ENCODE measurements at regions not wholly inside any gene's neighbourhood (a gene's known extent, or its start where the extent isn't known, plus 50 kb on each side); places are given as distances from the start of the nearest gene placed in this dataset.

DNA sequence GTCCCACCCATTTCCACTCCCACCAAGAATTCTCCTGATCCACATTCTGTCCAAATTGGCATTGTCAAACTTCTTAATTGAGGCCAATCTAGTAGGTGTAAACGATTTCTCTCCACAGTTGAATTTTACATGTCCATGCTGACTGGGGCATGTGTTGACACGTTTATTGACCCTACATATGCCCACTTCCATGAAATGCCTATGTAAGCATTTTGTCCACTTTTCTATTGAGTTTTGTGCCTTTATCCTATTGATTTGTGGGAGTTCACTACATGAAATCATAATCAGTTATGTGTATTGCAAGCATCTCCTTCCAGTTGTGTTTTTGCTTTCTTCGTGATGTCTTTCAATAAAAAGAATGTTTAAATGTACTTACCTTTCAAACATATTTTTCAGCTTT, 141.7 kb upstream of the NSMCE3 start:
- Histone ChIP-seq H3K27ac (no peak overlapping the region), H3K4me3 (no peak overlapping the region)
- TF ChIP-seq, protein P1, sequence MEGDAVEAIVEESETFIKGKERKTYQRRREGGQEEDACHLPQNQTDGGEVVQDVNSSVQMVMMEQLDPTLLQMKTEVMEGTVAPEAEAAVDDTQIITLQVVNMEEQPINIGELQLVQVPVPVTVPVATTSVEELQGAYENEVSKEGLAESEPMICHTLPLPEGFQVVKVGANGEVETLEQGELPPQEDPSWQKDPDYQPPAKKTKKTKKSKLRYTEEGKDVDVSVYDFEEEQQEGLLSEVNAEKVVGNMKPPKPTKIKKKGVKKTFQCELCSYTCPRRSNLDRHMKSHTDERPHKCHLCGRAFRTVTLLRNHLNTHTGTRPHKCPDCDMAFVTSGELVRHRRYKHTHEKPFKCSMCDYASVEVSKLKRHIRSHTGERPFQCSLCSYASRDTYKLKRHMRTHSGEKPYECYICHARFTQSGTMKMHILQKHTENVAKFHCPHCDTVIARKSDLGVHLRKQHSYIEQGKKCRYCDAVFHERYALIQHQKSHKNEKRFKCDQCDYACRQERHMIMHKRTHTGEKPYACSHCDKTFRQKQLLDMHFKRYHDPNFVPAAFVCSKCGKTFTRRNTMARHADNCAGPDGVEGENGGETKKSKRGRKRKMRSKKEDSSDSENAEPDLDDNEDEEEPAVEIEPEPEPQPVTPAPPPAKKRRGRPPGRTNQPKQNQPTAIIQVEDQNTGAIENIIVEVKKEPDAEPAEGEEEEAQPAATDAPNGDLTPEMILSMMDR (IDR thresholded peaks at IDR 0.05) = no peak
- no peak for DNase-seq (ENCODE audit: low spot score)

DNA sequence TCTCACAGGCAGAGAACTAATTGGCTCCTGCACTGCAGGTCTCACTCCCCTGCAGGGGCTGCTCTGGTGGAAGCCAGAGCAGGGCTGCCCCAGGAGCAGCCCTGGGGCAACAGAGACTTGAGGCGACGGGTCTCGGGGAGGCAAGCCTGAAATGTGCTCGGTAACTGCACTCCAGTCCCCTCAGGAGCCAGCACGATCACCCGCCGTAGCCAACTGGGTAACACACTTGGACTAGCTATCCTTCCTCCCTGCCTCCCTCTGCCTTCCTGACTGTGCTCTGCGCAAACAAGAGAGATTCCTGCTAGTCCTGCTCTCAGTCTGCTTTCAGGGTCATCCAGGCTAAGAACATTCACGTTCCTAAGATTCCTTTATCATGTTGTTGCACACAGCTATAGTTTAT, 140.7 kb upstream of the NSMCE3 start:
- no peak for DNase-seq (ENCODE audit: low spot score)
- Histone ChIP-seq H3K27ac (no peak overlapping the region), H3K4me3 (no peak overlapping the region)
- TF ChIP-seq, protein P1 (IDR thresholded peaks at IDR 0.05) = no peak

DNA sequence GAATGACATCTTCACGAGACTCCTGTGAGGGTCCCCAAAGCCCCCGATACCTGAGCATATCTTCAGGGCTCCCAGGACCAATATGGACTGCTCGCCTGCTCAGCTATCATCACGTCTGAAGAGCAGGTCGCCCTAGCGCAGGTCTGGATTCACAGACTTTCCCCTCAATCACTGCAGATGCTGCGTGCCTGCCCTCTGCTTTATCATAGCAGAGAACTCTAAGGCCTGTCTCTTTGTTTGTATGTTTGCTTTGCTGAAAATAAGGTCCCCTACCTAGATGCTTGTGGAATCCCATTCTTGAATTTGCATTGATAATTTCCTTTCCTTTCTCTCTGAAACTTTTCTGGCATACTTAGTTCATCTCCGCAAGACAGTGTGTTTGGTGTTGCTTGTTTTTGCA, 140.3 kb upstream of the NSMCE3 start:
- TF ChIP-seq, protein P1 (IDR thresholded peaks at IDR 0.05) = no peak
- no peak for DNase-seq (ENCODE audit: low spot score)
- Histone ChIP-seq H3K27ac (no peak overlapping the region), H3K4me3 (no peak overlapping the region)

- TF ChIP-seq, protein P1 (IDR thresholded peaks at IDR 0.05) = no peak
- no peak for DNase-seq (ENCODE audit: low spot score)
- Histone ChIP-seq H3K4me3 (no peak overlapping the region), H3K27ac (no peak overlapping the region)
Measured at GRCh38 chr15:29405564-29405963, 135.9 kb upstream of the NSMCE3 start.

- Histone ChIP-seq H3K4me3 (no peak overlapping the region), H3K27ac (no peak overlapping the region)
- no peak for DNase-seq (ENCODE audit: low spot score)
- TF ChIP-seq, protein P1 (IDR thresholded peaks at IDR 0.05) = no peak
Measured at GRCh38 chr15:29403772-29404171, 134.2 kb upstream of the NSMCE3 start.

GRCh38 chr15:29401644-29402043, 132.0 kb upstream of the NSMCE3 start:
- DNase-seq (ENCODE audit: low spot score) = no peak
- no peak overlapping the region for H3K27ac ChIP-seq

GRCh38 chr15:29400701-29401100, 131.1 kb upstream of the NSMCE3 start:
- no peak for DNase-seq (ENCODE audit: low spot score)
- Histone ChIP-seq H3K27ac (no peak overlapping the region), H3K4me3 (no peak overlapping the region)
- TF ChIP-seq, protein P1 (IDR thresholded peaks at IDR 0.05) = no peak

More at GRCh38 chr15:29401644-29402043, 132.0 kb upstream of the NSMCE3 start:
- no peak overlapping the region for H3K4me3 ChIP-seq
- TF ChIP-seq, protein P1 (IDR thresholded peaks at IDR 0.05) = no peak
